ENCODE measurements at regions not wholly inside any gene's neighbourhood (a gene's known extent, or its start where the extent isn't known, plus 50 kb on each side); places are given as distances from the start of the nearest gene placed in this dataset.
"Not testable (repeated sequence)": the region's sequence is repeated elsewhere in the genome, so short reads cannot be mapped to it uniquely, and the experiment has no call there.

GRCh38 chr16:10256784-10257641 is 74.8 kb upstream of the GRIN2A start:
- intact Hi-C loops (cut with DNase I), result loop anchor here (2.0 to 5.0 kb wide), 4 partner anchors 250 to 660 kb away; no protein-coding TSS in a partner anchor
- H3K27me3 ChIP-seq (ENCODE audit: insufficient read depth in 3 of 3, low read length in 2 of 3), result no peaks in the 10 kb centered on the region
- H3K27ac ChIP-seq, result no peak overlapping the region
- ATAC-seq (peak in 2 of 4 donors; percentile 57 to 65), DNase-seq (peak in 1 of 2 donors; percentile 26)
- H3K4me1 ChIP-seq, result no peaks in the 10 kb centered on the region
- WGBS, 3 donors, result 13 to 14% (median 14%) methylated on average over 16 to 17 of the region's 17 CpGs
- no peaks in the 10 kb centered on the region for H3K9me3 ChIP-seq
- peak; percentile 57 for TF ChIP-seq CTCF (IDR thresholded peaks at IDR 0.05)
- no peaks in the 10 kb centered on the region for H3K36me3 ChIP-seq (ENCODE audit: insufficient read depth in 1 of 2, low read depth in 1 of 2)
- H3K4me3 ChIP-seq, result no peak overlapping the region

- not testable (repeated sequence) for H3K27me3 ChIP-seq (ENCODE audit: insufficient read depth in 3 of 3, low read length in 2 of 3); ATAC-seq; H3K4me3 ChIP-seq; H3K4me1 ChIP-seq; H3K9me3 ChIP-seq; H3K27ac ChIP-seq; H3K36me3 ChIP-seq (ENCODE audit: insufficient read depth in 1 of 2, low read depth in 1 of 2); DNase-seq
- intact Hi-C loops (cut with DNase I), result loop anchor here (2.0 to 5.0 kb wide), 4 partner anchors 250 to 660 kb away; no protein-coding TSS in a partner anchor
- WGBS, 3 donors, result 77 to 84% (median 78%) methylated on average over 10 of the region's 10 CpGs
Measured at GRCh38 chr16:10257642-10258251, 75.5 kb upstream of the GRIN2A start.

GRCh38 chr16:10258930-10259603 is 76.8 kb upstream of the GRIN2A start:
- 72 to 75% (median 72%) methylated on average over 10 of the region's 10 CpGs for WGBS, 3 donors
- H3K9me3 ChIP-seq; H3K27me3 ChIP-seq (ENCODE audit: insufficient read depth in 3 of 3, low read length in 2 of 3); H3K36me3 ChIP-seq (ENCODE audit: insufficient read depth in 1 of 2, low read depth in 1 of 2); H3K4me1 ChIP-seq; H3K27ac ChIP-seq; H3K4me3 ChIP-seq; DNase-seq; ATAC-seq: not testable (repeated sequence)
- intact Hi-C loops (cut with DNase I), result loop anchor here (5.0 kb wide), 3 partner anchors 248 to 658 kb away; no protein-coding TSS in a partner anchor

- WGBS, 3 donors, result 15 to 31% (median 29%) methylated on average over 11 of the region's 11 CpGs
- intact Hi-C loops (cut with DNase I), result no loop called here
- ATAC-seq (no peak), DNase-seq (no peak)
- no peaks in the 10 kb centered on the region for H3K27me3 ChIP-seq (ENCODE audit: insufficient read depth in 3 of 3, low read length in 2 of 3)
- H3K27ac ChIP-seq, result no peak overlapping the region
- H3K4me3 ChIP-seq, result no peak overlapping the region
- H3K4me1 ChIP-seq, result no peaks in the 10 kb centered on the region
- no peak for TF ChIP-seq CTCF (IDR thresholded peaks at IDR 0.05)
- no peaks in the 10 kb centered on the region for H3K36me3 ChIP-seq (ENCODE audit: insufficient read depth in 1 of 2, low read depth in 1 of 2)
- H3K9me3 ChIP-seq, result no peaks in the 10 kb centered on the region
Measured at GRCh38 chr16:10261077-10261476, 78.8 kb upstream of the GRIN2A start.

- DNase-seq; H3K27ac ChIP-seq; H3K9me3 ChIP-seq; ATAC-seq; H3K4me1 ChIP-seq; H3K4me3 ChIP-seq; intact Hi-C loops (cut with DNase I); H3K27me3 ChIP-seq (ENCODE audit: insufficient read depth in 3 of 3, low read length in 2 of 3); H3K36me3 ChIP-seq (ENCODE audit: insufficient read depth in 1 of 2, low read depth in 1 of 2): not testable (repeated sequence)
- WGBS, 3 donors, result 25 to 33% (median 33%) methylated on average over 6 of the region's 6 CpGs
Measured at GRCh38 chr16:10261526-10261925, 79.3 kb upstream of the GRIN2A start.

Measured in psoas muscle (tissue), 7 donors.